G401 (cell line): ENCODE measurements at regions not wholly inside any gene's neighbourhood (a gene's known extent, or its start where the extent isn't known, plus 50 kb on each side); places are given as distances from the start of the nearest gene placed in this dataset.

ENCODE experiments used
- DNase-seq: peaks from one replicate; pipeline ENCODE4 v3.0.0-alpha.2; 2015; ENCODE audit warnings: low spot score
- in situ Hi-C: cut with HindIII; loops from 2 replicates; pipeline ENCODE4 v1.10.0; 2016; ENCODE audit warnings: low sequenced_read_pairs, mixed read lengths

- in situ Hi-C loops = no loop called here
Observed at GRCh38 chr4:124183231-124183630, 529.3 kb downstream of the ANKRD50 start.

GRCh38 chr4:124183926-124184325 is 528.6 kb downstream of the ANKRD50 start:
- DNase-seq = no peak
- in situ Hi-C loops = no loop called here

More at GRCh38 chr4:124183231-124183630, 529.3 kb downstream of the ANKRD50 start:
- DNase-seq = no peak

- DNase-seq = no peak
- in situ Hi-C loops = no loop called here
Observed at GRCh38 chr4:124184792-124185191, 527.7 kb downstream of the ANKRD50 start.

- no peak for DNase-seq
- in situ Hi-C loops = no loop called here
Observed at GRCh38 chr4:124188595-124188994, 523.9 kb downstream of the ANKRD50 start.

- DNase-seq = no peak
- in situ Hi-C loops = no loop called here
Observed at GRCh38 chr4:124189545-124189944, 523.0 kb downstream of the ANKRD50 start.

GRCh38 chr4:124191329-124191728 is 521.2 kb downstream of the ANKRD50 start:
- no peak for DNase-seq
- in situ Hi-C loops = no loop called here

GRCh38 chr4:124192544-124192943 is 520.0 kb downstream of the ANKRD50 start:
- in situ Hi-C loops = no loop called here
- no peak for DNase-seq

- in situ Hi-C loops = no loop called here
- no peak for DNase-seq
Observed at GRCh38 chr4:124199185-124199584, 513.3 kb downstream of the ANKRD50 start.

- no peak for DNase-seq
Observed at GRCh38 chr4:124199755-124200154, 512.8 kb downstream of the ANKRD50 start.

GRCh38 chr4:124201636-124202035 is 510.9 kb downstream of the ANKRD50 start:
- in situ Hi-C loops = no loop called here
- no peak for DNase-seq

More at GRCh38 chr4:124199755-124200154, 512.8 kb downstream of the ANKRD50 start:
- in situ Hi-C loops = no loop called here

- in situ Hi-C loops = no loop called here
Observed at GRCh38 chr4:124202099-124202498, 510.4 kb downstream of the ANKRD50 start.

GRCh38 chr4:124203613-124204238 is 508.8 kb downstream of the ANKRD50 start:
- in situ Hi-C loops = no loop called here
- no peak for DNase-seq

More at GRCh38 chr4:124202099-124202498, 510.4 kb downstream of the ANKRD50 start:
- DNase-seq = no peak

GRCh38 chr4:124206779-124207605 is 505.5 kb downstream of the ANKRD50 start:
- DNase-seq = no peak
- in situ Hi-C loops = no loop called here

- in situ Hi-C loops = no loop called here
- DNase-seq = no peak
Observed at GRCh38 chr4:124209211-124209610, 503.3 kb downstream of the ANKRD50 start.

- in situ Hi-C loops = no loop called here
- DNase-seq = no peak
Observed at GRCh38 chr4:124209626-124210025, 502.9 kb downstream of the ANKRD50 start.

GRCh38 chr4:124210746-124211145 is 501.8 kb downstream of the ANKRD50 start:
- DNase-seq = no peak
- in situ Hi-C loops = no loop called here

GRCh38 chr4:124212815-124213630 is 499.5 kb downstream of the ANKRD50 start:
- DNase-seq = no peak
- in situ Hi-C loops = no loop called here

- in situ Hi-C loops = no loop called here
Observed at GRCh38 chr4:124219389-124219788, 493.1 kb downstream of the ANKRD50 start.

GRCh38 chr4:124224256-124224655 is 488.3 kb downstream of the ANKRD50 start:
- no peak for DNase-seq
- in situ Hi-C loops = no loop called here

More at GRCh38 chr4:124219389-124219788, 493.1 kb downstream of the ANKRD50 start:
- no peak for DNase-seq

- in situ Hi-C loops = no loop called here
- DNase-seq = no peak
Observed at GRCh38 chr4:124227981-124228380, 484.6 kb downstream of the ANKRD50 start.
